Skin of body (tissue), 1 donor: ENCODE measurements at regions not wholly inside any gene's neighbourhood (a gene's known extent, or its start where the extent isn't known, plus 50 kb on each side); places are given as distances from the start of the nearest gene placed in this dataset.
A peak's percentile ranks its signal among the peaks of the same experiment; 100 is the strongest.
"Not testable (repeated sequence)": the region's sequence is repeated elsewhere in the genome, so short reads cannot be mapped to it uniquely, and the experiment has no call there.

Experiments used
- DNase-seq: peaks from one replicate; lab custom pipeline; 2025; lab: John Stamatoyannopoulos, UW

DNA sequence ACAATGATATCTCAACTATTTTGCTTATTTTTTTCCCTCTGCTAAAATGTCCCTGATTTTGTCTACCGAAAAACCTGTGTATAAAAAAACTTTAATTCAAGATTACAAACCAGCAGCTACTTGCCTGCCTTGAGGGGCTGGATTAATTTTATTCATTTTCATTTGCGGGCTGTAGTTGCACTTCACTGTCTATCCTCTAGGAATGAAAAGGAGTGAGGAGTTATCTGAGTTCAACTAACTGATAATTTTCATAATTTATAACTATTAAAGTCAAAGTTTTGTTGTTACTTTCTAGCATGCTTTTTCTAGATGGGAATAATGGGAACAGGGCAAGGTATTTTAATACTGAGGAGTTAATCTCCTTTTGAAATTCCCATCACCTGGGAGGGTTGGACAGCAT is 50.3 kb upstream of the AGTPBP1 start:
- DNase-seq = not testable (repeated sequence)

DNA sequence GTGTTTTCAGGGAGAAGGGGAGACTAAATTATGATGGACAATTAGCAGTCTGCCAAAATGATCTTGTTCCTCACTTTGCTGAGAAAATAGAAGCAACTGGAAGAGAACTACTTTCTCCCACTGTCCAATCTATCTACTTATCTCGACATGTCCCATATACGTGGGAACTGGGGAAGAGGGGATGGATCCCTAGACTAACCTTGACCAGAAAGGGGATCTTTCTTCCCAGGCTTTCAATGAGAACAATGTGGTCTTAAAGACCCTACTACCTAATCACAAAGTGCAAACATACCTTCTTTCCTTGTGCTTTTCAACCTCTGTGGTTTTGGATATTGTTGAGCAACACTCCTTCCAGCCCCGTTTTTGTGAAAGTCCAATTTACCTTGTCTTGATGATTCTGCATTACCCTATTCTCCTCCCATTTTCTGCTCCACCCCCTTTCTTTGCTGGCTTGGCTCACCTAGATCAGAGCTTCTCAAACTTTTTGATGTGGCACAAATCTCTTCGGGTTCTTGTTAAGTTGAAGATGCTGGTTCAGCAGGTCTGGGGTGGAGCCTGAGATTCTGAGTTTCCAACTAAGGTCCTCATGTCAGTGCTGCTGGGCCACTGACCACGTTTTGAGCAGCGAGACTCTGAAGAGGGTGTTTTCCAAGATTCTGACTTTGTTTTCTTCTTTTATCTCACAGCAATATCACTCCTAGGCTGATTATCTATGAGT is 61.4 kb upstream of the AGTPBP1 start:
- DNase-seq = not testable (repeated sequence)

DNA sequence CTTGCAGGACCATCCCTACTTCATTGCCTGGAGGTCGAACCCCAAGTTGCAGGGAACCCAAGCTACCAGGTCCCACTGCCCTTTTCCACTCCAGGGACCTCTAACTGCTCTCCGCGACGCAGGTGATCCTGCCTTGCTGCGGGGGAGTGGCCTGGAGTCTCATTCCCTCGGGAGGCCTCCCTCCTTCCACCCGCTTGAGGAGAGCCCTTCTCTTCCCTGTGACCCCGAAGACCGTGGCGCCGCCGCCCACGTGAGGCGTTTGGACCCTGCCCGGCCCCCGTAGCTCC is 63.0 kb upstream of the AGTPBP1 start:
- not testable (repeated sequence) for DNase-seq

DNA sequence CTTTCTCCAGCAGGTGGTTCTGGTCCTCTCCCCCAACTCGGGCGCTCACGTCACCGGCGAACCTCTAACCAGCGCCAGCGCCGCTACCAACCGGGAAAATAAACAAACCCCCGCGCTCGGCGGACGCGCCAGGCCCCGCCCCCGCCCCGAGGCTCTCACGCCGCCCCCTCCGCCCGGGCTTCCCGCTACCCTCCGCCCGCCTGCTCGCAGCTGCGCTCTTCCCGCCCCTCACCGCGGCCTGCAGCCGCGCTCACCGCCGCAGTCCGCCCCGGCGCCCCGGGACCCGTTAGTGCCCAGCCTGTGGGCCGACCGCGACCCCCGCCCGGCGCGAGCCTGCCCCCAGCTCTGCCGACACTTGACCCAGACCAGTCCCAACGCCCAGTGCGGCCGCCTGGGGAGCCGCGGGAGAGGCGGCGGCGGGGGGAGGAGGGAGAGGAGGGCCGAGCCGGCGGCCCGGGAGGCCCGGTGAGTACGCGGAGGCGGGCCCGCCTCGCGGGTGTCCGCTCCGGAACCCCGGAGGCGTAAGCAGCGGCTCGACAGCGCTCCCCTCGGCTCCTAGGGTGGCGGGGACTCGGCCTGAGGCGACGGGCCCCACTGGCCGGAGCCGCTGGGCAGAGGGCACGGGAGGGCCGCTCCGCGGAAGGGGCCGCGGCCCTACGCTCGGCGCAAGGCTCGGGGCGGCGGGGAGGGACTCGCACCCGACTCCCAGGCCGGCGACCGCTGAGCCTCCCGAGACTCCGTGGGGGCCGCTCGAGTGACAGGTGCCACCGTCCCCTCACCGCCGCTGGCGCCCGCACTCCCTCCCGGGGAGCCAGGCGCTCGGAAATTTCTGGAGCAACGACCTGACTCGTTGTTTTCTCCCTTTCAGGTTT is 63.6 kb upstream of the AGTPBP1 start:
- peak; percentile 63 for DNase-seq

DNA sequence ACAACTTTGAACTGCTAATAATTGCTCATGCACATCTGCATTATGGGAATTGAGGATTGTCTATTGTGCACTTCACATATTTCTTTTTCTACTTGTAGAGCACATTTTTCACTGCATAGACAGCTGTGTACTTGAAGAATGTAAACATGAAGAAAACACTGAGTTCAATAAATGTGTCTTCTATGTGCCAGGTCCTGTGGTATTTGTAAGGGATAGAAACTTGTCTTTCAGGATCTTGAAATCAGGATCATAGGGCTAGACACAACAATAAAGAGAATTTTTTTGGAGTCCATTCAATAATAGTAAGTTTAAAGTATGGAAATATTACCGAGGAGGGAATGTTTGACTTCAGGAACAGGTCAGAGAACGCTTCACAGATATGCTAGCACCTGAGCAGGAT is 66.6 kb upstream of the AGTPBP1 start:
- not testable (repeated sequence) for DNase-seq

DNA sequence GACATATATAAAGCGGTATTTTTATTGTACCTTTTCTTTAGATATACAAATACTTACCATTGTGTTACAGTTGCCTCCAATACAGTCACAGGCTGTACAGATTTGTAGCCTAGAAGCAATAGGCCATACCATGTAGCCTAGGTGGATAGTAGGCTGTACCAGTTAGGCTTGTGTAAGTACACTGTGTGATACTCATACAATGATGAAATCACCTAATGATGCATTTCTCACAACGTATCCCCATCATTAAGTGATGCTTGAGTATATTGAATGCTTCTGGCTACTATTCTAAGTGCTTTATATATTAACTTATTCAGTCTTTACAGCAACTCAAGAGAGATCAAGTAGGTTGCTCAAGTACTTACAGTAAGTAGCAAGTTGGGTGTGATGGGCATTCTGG is 71.6 kb upstream of the AGTPBP1 start:
- not testable (repeated sequence) for DNase-seq

DNA sequence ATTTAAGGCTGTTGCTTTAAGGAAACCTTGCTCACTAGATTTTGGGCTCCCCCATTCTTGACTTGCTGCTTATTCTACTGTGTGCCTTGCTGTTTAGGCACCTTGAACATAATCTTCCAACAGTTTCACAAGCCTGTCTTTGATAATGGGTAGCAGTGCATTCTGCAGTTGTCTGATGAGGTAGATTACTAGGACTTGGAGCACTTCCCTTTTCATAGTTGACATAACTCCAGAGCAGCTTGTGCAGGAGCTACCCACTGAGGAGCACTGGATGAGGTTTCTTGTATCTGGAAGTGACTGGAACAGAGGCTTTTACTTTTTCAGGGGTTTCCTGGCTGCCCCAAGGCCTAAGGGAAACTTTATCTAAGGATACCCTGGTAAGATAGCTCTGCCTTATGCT is 73.0 kb upstream of the AGTPBP1 start:
- not testable (repeated sequence) for DNase-seq

DNA sequence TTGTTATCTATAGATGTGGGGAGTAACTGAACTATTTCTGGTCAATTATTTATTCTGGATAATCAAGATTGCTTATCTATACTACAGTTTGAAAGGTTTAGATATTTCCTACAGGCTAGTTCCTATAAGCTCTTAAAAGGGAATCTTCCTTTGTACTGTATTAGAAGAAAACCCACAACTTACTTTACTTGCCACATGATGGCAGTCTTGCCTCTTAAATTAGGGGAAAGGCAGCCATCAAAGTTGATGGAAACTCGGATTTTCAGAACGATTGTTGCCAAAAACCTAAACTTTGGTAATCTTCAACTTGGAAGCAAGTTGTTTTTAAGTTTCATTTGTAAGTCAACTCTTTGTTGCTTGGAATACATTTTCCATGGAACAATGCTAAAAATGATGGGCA is 77.2 kb upstream of the AGTPBP1 start:
- not testable (repeated sequence) for DNase-seq

DNA sequence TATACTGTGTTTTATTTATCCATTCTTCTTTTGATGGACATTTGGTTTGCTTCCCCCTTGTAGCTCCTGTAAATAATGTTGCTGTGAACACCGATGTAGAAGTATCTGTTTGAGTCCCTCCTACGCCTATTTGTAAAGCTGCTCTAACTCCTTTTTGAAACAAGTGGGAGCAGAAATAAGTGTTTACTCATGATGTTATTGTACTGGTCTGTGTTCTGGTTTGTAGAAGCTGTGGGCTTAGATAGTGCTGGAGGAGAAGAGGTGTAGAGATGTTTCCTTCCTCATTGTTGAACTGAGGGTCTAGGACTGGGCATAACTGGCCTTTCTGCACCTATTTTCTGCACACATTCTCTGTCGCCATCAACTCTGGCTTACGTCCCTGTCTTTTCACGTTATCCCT is 78.8 kb upstream of the AGTPBP1 start:
- DNase-seq = not testable (repeated sequence)

DNA sequence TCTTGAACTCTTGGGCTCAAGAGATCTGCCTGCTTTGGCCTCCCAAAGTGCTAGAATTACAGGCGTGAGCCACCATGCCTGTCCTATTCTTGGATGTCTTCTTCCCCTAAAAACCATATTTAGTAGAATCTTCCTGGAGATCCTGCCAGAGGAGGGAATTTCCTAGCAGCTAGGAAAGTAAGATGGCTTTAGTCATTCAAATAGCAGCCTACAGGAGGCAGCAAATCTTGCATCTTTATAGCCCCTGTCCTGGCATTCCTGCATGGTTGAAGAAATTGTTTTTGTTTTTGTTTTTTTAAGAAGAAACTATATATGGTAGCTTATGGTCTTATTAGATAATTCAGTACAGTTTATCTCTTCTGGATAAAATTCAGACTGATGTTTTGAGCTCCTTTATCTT is 83.2 kb upstream of the AGTPBP1 start:
- not testable (repeated sequence) for DNase-seq

DNA sequence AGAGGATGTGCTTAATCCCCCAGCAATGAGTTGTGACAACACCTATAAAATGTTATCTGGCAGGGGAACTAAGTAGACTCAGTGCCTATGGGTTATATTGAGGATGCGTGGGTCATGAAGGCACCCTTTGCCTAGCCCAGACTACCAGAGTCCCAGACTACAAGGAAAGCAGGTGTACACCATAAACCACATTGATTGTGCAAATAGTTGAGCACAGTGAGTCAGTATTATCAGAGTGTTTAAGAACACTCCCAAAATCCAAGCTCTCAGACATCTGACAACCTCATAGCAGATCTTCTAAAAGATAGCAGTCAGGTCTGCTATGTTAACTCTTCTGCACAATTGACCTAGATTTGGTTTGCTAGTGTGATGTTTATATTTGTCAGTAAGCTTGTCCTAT is 92.8 kb upstream of the AGTPBP1 start:
- not testable (repeated sequence) for DNase-seq

DNA sequence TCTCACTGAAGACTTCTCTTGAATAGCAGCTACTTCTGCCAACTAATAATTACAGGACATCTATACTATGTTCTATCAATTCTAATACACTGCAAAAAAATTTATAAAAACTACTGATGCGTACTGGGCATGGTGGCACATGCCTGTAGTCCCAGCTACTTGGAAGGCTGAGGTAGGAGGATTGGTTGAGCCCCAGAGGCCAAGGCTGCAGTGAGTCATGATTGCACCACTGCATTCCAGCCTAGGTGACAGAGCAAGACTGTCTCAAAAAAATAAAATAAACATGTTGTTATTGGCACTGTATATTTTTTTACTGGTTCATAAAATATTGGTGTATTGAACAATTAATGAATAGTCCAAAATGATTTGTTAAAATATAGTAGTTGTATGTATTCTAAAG is 97.0 kb upstream of the NAA35 start:
- not testable (repeated sequence) for DNase-seq

DNA sequence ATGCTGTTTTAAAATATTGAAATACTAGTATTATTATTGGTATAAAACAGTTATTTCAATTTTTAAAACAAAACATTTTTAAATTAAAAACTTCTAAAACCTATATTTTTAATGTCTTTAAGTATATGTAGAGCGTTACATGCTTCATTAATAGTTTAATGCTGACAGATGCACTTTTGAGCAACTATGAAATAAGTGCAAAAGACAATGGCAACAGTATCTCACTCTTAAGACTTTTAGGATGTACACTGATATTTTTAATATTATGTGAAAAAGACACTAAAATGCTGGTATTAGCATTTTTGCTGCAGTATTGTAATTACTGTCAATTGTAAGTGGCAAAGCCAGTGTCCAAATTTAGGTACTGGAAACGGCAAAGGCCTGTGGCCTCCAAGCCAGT is 93.2 kb upstream of the NAA35 start:
- DNase-seq = not testable (repeated sequence)

DNA sequence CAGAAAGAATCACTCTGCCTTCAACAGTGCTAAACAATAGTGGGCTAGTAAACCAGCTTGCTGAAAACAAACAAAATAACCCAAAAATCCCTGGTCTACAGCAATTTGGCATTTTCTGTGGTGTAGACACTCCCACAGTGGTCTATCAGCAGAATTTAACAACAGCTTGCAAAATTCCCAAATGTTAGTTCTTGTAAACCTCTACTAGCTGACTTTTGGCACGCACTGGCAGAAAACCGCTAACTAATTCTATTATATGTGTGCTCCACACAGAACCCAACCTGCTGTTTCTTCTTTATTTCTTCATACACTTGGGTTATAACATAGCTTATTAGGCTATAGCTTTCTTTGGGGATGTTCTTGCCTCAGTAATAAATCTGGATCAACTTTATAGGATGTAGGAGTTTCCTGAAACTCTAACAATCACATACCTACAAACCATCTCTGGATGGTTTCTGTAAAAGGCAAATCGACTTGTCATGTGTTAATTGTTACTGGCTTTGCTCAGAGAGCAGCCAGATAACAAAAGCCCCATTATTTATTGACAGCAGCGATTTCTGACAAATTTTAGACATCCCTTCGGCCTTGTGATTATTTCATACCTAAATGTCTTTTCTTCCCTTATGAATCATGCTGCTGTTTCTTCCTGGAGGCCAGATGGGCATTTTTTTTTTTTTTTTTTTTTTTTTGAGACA is 82.7 kb upstream of the NAA35 start:
- DNase-seq = no peak

DNA sequence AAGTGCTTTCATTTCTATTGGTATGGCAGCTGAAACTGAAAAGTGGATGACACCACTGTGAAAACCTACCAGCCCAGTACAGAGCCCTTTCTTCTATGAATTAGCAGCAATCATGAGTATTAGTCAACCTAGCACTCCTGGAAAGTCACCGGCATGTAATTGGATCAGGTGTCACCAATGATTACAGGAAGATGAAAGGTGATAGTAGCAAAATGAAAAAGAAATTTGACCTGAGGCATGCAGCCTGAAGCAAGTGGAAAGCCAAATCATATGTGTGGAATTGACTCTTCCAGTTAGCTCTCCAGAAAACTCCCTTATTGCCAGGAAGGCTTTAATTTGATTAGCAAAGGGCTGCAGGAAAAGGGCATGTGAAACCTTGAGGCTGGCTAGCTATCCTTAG is 81.2 kb upstream of the NAA35 start:
- DNase-seq = no peak

DNA sequence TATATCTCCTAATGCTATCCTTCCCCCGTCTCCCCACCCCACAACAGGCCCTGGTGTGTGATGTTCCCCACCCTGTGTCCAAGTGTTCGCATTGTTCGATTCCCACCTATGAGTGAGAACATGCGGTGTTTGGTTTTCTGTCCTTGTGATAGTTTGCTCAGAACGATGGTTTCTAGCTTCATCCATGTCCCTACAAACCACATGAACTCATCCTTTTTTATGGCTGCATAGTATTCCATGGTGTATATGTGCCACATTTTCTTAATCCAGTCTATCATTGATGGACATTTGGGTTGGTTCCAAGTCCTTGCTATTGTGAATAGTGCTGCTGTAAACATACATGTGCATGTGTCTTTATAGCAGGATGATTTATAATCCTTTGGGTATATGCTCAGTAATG is 79.1 kb upstream of the NAA35 start:
- DNase-seq = not testable (repeated sequence)

DNA sequence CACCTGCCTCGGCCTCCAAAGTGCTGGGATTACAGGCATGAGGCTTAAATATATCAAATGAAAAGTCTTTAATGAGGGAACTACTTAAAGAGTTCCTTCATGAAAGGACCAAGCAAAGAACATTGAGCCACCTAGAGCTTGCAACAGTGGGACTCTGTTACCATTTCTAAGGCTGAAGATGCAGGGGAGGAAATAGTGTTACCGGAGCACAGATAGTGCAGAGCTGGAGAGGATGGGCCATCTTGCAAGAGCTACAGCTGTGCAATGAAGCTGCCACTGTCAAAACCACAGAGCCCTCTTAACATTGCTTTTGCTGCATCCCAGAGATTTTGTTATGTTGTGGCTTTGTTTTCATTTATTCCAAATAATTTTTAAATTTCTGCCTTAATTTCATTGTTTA is 77.1 kb upstream of the NAA35 start:
- no peak for DNase-seq

DNA sequence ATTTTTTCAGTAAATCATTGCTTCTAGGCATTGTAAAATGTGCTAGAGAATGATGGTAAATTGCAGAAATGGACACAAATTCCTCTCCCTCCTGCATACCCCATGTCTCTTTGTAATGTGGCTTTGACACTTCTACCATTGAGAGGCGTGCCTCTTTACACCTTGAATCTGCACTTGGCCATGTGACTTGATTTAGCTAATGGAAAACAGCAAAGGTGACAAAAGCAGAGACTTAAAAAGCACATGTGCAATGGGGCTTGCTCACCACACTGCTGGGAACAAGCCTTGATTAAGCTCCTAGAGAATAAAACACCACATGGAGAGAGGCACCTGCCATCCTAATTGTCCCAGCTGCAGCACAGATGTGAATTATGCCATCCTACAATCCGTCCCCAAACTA is 69.9 kb upstream of the NAA35 start:
- DNase-seq = no peak

DNA sequence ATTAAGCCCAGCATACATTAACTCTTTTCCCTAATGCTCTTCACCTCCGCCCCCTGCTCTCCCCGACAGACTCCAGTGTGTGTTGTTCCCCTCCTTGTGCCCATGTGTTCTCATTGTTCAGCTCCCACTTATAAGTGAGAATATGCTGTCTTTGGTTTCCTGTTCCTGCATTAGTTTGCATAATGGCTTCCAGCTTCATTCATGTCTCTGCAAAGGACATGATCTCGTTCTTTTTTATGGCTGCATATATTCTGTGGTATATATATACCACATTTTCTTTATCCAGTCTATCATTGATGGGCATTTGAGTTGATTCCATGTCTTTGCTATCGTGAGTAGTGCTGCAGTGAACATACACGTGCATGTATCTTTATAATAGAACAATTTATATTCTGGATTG is 69.3 kb upstream of the NAA35 start:
- not testable (repeated sequence) for DNase-seq

DNA sequence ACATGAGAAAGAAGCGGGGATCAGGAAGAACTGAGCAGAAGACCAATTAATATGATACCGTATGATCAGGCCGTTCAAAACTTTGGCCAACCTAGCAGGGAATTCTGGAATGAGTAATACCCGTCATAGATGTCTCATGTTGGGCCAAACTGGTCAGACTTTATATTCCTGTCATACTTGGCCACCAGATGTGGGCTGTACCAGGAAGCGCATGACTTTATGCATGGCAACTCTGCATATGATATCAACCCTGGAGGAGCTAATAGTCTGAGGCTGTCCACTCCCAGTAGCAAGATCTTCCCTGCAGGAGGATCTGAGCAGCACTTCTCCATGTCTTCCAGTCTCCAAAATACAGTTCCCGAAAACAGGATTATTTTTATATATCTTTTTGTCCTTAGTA is 68.5 kb upstream of the NAA35 start:
- DNase-seq = no peak

DNA sequence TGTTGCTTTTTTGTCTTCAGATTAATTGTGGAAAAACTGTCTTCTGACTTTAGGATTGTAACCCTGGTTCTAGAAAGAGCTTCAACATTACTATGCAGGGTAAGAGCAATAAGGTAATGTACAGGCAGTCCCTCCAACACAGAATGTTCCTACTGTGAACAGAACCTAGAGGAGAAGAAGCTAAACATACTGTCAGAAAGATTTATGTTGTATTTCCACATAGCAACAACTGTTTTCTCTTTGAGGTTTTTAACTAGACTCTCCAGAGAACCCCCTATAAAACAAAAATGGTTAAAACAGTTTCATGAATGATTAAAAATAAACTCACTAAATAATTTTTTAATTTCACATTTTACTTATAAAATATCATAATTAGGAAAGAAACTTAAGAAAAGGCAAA is 64.3 kb upstream of the NAA35 start:
- DNase-seq = no peak

DNA sequence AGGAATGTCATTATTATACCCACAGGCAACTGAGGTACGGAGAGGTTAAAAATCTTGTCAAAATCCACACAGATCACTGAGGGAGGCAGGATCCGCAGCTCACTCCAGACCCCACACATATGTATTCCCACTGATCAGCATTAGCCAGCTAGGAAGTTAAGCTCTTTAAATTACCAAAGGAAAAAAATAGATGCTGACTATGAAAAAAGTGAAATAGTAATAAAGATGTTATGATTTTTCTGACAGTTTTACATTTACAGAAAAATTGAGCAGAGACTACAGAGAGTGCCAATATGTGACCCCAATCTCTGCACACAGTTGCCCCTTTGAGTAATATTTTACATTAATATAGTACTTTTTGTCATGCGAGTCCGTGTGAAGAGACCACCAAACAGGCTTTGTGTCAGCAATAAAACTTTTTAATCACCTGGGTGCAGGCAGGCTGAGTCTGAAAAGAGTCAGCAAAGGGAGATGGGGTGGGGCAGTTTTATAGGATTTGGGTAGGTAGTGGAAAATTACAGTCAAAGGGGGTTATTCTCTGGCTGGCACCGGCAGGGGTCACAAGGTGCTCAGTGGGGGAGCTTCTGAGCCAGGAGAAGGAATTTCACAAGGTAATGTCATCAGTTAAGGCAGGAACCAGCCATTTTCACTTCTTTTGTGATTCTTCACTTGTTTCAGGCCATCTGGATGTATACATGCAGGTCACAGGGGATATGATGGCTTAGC is 61.9 kb upstream of the NAA35 start:
- not testable (repeated sequence) for DNase-seq
